HG03159 (cell line): ENCODE measurements at regions not wholly inside any gene's neighbourhood (a gene's known extent, or its start where the extent isn't known, plus 50 kb on each side); places are given as distances from the start of the nearest gene placed in this dataset.

ENCODE experiments used
- ATAC-seq: cut with Tn5 transposase; IDR thresholded peaks from one replicate; pipeline ENCODE4 v1.9.1; 2021; ENCODE audit warnings: mild to moderate bottlenecking, moderate library complexity; ENCODE audit not compliant: unreplicated experiment

DNA sequence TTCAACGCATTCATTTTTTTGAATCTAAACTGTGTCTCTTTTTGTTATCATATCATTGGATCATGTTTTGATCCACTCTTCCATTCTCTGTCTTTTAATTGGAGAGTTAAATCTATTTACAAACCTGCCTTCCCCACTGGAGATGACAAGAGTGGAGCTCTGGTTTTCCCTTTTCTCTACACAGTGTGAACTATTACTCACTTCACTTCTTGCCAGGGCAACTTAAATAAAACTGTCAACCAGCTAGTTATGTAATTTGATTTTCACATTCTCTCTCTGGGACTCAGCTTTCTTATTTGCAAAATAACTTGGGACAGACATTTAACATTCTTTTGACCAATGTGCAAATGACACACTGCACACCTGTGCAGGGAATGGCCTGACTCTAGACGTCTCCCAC lies 230.8 kb upstream of the CST7 start:
- no peak for ATAC-seq

DNA sequence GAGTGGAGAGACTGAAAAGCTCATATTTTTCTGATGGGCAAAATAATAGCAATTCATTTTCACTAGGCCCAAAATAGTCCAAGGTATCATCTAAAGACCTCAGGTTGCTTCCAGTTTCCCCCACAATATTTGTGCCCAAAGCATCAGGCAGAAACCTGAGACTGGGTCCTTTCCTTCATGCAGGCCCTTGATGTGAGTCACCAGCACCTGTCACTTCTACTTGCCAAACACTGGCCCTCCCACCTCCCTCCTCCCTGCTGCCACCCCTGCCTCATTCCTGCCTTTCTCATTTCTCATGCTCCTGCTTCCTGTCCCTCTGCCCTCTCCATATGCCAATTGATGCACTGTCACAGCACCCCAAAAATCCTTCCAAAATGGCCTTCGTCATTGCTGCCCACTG lies 230.4 kb upstream of the CST7 start:
- no peak for ATAC-seq

DNA sequence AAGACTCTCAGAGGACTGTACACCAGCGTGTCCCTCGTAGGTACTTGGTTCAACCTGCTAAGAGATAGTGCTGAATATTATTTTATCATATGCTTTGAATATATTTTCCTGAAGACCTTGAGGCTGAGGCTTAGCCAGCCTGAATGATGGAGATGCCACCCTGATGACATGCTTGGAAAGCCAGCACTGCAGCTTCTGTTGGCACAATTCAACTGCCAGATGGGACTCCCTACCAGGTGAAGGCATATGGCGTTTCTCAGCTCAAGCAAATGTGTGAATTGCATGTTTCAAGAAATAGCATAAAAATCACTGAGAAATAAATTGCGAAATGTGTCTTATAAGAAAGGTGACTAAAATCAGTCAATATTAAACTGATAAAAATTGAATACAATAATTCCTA lies 228.1 kb upstream of the CST7 start:
- ATAC-seq: no peak

DNA sequence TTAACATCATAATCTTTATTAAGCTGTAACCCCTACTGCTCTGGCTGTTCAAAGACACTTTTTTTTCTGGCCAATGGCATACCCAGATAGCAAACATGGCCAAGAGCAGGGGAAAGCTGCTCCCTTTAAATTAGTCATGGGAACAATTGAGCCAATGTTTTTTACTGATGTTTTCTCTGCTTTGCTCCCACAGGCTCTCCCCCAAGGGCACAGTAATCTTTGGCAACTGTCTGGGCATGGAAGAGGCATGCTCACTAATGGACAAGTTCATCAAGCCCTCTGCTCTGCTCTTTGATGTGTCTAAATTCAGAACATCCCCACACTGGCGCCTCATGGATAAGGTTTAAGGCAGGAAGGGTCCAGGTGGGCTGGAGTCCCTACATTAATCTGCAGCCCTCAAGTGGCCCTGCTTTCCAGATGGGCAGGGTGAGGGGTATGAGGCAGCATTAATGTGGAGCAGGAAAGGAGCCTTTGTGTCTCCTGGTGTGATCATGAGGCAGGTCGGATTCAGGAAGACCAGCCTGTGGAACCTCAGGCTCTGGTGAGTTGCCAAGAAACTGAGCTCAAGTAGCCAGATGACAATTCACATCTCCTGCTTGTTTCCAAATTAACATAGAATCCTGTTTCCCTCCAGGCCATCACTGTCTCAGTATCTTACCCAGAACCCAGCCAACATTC lies 227.0 kb upstream of the CST7 start:
- no peak for ATAC-seq

DNA sequence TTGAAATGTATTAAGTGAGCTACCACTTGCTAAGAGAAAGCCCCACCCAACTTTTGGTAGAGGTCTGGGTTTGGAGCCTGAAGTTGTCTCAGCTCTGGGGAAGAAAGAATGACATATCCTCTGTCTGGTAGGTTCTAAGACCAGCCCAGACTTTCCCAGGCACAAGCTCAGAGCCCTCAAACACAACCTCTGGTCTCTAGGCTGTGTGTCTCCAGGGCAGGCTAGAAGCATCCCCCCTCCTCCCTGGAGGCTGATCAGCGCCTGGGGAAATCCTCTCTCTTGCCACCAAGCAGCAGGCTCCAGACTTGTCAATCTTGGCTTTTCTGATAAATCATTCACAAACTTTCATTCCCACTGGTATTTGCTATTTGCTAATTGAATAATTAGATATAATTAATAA lies 226.5 kb upstream of the CST7 start:
- no peak for ATAC-seq

DNA sequence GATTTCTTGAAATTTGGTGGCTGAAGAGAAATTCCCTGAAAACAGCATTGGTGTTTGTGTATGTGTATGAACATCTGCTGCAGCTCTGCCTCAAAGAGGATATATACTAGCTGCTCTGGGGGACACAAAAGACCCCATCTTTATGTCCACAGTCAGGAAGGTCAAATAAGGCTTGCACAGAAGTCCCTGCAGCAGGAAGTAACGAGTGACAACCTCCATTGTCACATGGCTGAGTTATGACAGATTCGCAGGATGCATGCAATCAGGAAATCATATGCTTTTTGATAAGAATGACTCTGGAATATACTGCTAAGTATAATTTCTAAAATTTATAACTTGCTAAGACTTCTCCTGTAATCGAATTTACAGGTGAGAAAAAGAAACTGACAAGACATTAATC lies 225.9 kb upstream of the CST7 start:
- no peak for ATAC-seq

DNA sequence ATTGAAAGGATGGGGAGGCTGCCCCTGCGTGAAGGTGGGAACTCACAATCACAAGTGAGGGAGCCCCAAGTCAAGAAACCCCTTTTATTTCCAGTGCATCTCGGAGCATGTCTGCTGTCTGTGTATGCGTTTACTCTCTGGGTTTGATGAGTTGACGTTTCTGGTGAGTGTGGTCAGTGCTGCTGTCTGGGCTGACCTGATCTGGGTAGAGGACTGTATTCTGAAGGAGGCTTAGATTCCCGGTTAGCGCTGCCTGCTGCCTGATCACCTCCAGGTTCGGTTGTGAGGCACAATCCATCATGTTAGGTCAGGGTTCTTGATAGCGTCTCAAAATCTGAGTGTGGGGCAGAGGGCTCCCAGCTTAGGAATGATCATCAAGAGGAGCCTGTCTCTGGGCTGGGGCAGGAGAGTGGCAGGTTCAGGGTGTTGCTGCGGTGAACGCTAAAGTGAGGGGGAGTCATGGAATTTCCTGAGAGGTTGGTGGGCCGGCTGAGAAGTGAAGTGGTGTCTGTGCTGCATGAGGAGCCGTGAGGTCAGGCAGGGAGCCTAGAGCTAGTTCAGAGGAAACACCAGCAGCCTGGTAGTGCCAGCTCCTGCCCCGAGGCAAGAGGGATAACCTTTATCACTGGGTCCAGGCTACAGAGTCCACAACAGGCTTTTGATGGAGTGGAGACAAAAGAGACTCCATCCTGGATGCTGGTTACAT lies 225.3 kb upstream of the CST7 start:
- no peak for ATAC-seq

DNA sequence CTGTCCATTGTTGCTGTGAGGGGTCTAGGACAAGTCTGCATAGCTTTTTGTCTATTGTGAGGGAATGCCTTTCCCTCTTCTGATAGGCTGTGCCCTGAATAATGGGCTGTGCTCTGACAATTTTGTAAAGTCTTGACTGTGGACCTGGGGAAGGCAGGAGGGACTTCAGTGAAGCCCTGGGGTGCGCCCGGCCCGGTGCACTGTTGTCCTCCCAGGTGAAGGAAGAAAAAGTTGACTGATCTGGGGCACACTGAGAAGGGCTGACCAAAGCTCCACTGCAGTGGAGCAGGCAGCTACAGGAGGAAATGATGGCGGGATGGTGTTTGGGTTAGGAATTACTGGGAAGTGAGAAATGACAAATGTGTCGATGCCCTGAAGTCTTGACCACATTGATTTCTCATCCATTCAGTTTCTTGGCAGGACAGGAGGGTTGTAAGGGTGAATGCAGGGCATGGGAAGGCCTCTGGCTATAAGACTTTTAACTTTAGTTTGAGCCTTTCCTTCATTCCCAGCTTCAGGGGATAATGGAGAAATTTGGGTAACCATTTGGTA lies 224.0 kb upstream of the CST7 start:
- no peak for ATAC-seq

DNA sequence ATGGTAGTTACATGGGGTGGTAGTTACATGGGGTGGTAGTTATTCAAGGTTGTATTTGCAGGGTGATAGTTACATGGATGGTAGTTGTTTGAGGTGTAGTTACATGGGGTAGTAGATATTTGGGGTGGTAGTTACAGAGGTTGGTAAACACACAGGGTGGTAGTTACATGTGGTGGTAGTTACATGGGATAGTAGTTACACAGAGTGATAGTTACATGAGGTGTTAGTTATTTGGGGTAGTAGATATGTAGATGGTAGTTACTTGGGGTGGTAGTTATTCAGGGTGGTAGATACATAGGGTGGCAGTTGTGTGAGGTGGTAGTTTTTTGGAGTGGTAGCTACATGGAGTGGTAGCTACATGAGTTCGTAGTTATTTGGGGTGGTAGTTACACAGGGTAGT lies 221.3 kb upstream of the CST7 start:
- ATAC-seq: no peak

DNA sequence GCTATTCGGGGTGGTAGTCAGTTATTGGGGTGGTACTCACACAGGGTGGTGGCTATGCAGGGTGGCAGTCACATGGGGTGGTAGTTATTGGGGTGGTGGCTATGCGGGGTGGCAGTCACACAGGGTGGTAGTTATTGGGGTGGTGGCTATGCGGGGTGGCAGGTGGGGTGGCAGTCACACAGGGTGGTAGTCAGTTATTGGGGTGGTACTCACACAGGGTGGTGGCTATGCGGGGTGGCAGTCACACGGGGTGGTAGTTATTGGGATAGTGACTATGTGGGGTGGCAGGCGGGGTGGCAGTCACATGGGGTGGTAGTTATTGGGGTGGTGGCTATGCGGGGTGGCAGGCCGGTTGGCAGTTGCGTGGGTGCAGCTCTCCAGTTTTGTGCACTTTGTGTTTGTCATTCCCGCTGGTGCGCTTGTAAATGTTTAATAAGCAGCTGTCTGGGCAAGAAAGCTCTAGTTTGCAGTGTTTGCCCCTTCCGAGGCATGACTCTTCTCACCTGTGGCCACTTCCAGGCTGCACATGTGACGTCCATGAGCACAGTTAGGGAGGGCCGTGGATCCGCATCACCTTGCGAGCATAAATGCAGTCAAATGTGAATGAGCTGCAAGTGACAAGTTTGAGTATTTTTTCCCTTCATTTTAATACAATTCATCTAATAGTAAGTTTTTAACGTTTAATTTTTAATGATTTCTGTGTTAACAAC lies 219.0 kb upstream of the CST7 start:
- ATAC-seq: no peak

DNA sequence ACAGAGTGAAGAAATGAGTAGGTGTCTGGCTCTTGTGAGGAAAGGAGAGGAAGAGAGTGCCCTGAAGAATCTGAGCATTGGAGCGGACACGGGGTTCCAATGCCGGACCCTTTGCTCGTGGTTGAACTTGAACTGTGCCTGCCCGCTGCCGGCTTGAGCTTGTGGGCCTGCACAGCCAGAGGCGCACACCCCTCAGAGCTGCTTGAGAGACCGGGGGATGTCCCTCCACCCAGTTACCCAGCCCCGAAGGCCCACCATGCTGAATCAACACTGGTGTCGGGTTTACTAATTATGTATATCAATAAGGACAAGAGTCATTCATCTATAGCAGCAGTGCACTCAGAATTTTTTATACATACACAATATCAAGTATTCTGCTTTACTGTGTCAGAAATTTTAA lies 218.3 kb upstream of the CST7 start:
- ATAC-seq: no peak

DNA sequence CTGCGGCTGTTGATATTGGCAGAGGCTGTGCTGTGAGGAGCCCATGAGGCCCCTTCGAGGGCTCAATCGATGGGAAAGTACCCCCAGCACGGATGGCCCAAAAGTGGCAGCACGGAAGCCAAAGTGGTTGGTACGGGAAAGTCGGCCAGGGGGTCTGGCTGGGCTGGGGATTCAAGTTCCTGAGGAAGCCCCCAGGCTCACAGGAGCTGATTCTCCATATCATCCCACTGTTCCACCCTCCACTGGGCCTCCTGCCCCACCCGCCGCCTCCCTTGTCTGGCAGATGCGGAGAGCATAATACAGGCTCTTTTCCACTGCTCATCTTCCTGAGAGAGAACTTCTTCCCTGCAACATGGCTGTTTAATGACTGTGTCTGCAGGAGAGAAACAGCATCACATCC lies 217.8 kb upstream of the CST7 start:
- ATAC-seq: no peak

DNA sequence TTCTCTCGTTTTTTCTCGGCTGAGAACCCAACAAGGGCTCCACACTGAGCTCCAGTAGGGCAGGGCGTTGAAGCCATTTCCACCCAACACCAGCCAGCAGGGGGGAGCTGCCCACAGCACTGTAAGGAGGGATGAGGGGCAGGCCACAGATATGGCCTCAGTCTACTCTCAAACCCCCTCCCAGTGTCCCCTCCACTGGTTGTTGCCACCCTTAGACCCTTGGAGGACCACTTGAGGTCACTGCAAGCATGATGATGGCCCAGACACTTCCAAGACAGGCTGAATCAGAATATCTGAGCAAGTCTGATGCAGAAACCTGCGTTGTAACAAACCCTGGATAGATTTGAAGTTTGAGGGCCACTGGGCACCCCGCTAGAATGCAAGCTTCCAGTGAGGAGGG lies 217.0 kb upstream of the CST7 start:
- no peak for ATAC-seq

DNA sequence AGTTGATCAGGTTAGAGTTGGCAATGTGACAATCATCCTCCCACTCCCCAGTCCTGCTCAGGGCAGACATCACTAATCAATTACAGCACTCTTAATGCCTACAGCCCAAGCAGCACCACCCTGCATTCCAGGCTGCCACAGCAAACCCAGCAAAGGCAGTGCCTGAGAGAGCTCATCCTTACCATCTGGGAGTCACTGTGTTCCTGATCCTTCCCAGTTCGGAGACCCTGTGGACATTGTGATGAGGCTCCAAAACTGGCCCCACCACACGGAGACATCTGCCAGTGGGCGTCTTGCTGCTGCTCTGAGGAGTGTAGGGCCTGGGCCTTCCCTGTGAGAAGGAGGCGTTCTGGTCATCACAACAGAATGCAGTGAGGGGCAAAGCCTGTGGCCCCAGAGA lies 216.5 kb upstream of the CST7 start:
- no peak for ATAC-seq

DNA sequence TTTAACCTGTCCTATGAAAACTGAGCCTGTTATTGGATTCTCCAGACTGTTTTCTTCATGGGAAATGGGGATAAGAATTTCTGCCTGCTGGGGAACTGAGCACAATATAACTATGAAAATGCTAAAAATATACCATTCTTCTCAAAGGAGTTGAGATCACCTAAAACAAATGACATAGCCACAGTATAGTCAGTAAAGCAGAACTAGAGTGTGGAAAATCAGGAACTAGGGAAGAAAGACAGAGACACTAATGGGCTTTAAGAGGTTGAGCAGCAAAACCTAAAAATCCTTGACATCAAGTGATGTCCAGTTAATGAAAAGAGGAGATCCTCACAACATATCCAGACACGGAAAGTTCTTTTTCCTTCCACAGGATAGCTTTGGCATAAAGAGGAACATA lies 215.7 kb upstream of the CST7 start:
- ATAC-seq: no peak

DNA sequence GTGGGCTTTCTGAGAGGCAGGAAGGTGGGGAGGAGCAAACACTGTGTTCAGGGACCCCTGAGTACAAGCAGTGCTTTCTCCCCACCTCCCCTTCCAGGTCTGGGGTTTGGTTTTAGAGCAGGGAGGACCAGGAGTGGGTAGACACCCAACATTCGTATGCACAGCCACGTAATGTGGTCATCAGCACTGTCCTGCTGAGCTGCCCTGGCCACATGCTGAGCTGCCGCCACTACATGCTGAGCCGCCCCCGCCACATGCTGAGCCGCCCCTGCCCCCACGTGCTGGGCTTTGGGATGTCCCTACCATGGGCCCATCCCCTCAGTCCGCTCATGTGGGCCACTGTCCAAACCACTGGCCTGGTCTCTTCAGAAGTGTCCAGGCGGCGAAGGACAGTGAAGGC lies 214.9 kb upstream of the CST7 start:
- no peak for ATAC-seq

DNA sequence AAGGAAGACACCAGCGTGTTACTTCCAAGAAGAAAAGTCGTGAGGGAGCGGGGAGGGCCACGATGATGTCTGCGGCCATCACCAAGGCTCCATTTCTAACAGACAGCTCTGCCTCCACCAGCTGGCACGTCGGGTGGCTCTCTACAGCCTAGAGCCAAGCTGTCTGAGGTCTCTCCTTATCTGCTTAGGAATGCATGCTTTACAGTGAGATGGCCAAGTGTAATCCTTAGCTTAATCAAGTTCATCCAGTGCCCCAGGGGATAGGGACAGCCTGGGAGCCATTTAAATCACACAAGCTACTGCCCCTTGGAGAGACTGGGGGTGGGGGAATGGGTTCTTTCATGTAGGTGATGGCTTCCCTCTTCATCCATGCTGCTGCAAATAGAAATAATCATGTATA lies 213.8 kb upstream of the CST7 start:
- ATAC-seq: no peak

DNA sequence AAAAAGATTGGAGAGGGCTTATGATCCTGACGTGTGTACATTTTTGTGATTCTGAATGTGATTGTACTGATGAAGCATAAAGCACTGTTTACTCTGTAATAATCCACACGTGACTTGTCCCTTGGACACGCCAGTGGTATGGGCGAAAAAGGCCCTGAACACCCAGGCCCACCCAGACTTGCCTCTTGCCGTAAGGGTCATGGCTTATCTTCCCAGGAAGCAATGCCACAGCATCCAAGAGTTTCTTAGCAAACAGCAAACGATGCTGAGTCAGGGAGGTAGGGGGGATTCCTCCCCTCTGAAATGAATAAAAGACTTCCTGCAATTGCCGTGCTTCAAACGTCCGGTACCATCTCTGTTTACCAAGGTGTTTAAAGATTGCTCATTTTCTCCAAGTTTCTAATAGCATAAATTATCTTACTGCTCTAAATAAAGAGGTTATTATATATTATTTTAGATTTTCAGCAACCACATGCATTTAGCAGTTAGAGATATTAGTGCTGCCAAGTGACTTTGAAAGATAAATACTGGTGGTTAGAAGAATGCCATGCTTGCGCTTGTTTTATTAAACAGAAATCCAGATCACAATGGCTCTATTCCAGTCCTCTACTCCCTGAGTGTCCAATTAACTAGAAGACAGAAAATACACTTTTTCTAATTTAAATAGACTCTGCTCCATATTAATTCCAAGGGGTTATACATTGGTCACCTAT lies 212.8 kb upstream of the CST7 start:
- ATAC-seq: no peak

DNA sequence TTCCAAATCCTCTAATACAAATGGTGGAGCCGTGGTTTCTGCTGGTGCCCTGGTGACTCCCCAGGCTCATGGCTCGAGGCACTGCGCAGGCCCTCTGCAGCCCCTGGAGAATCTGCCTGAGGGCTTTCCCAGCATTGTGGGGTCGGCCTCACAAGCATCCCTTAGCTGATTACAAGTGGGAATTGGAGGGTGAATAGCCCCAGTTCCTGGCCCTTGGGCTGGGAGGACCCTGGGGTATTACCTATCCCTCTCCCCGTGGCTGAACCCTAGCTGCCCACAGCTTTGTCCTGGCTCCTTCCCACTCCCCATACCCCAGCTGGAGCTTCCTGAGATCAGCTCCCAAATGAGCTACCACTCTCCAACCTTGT lies 212.2 kb upstream of the CST7 start:
- no peak for ATAC-seq

DNA sequence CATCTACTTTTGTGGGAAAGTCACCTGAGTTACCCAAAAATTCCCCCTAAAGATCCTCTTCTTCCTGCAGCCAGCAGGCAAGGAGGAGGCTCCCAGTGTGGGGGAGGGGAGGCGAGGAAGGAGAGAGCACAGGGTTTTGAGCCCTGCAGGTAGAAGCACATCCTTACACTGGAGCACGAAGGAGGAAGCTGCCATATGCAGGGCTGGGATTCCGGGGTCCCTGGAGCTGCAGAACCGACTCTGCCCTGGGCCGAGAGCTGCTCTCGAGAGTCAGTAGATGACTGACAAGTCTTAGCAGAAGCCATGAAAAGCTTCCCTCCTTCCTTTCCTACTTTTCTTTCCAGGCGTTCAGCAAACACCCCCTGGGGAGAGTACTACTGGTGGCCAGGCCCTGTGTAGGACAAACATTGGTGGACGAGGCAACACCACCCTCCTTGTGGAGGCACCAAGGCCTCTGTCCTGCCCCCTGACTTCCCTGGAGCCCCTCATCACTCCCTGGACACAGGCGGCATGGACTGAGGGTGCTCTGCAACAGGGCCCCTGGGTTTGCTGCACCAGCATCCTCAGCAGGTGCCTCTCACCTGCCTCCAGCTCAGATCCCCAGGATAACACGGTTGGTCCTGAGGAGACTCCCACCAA lies 211.7 kb upstream of the CST7 start:
- no peak for ATAC-seq
